Gastrocnemius medialis (tissue), 4 donors: ENCODE measurements at regions not wholly inside any gene's neighbourhood (a gene's known extent, or its start where the extent isn't known, plus 50 kb on each side); places are given as distances from the start of the nearest gene placed in this dataset.

ENCODE experiments used
- ATAC-seq, 2 donors: fragments of 150-250 bp; one replicate each; pipeline ENCODE4 v1.9.1; 2016
- DNase-seq, 2 donors: peaks; one replicate each; pipeline ENCODE4 v3.0.0-alpha.2; 2019
- H3K27ac ChIP-seq, 4 donors: fragments of 200-600 bp; sonication (generic); 1 replicate in 1 of 4; 2 replicates in 3 of 4; pipeline ENCODE4 v1.5.1; 2016 to 2018; ENCODE audit warnings: mild to moderate bottlenecking in 2 of 4, moderate library complexity in 1 of 4
- H3K27me3 ChIP-seq, 3 donors: fragments of 200-600 bp; sonication (generic) in 2 of 3; 1 replicate in 1 of 3; 2 replicates in 2 of 3; pipeline versions ENCODE4 v1.5.1 to v1.6.0; 2016 to 2019; ENCODE audit warnings: mild to moderate bottlenecking in 1 of 3, moderate library complexity in 1 of 3
- H3K36me3 ChIP-seq, 2 donors: fragments of 200-600 bp; sonication (generic) in 1 of 2; one replicate each; pipeline ENCODE4 v1.5.1; 2017 to 2018
- H3K4me1 ChIP-seq, 2 donors: fragments of 200-600 bp; sonication (generic) in 1 of 2; one replicate each; pipeline ENCODE4 v1.5.1; 2016 to 2017; ENCODE audit warnings: mild to moderate bottlenecking in 2 of 2
- H3K4me3 ChIP-seq, 4 donors: fragments of 200-600 bp; sonication (generic) in 3 of 4; 1 replicate in 1 of 4; 2 replicates in 3 of 4; pipeline ENCODE4 v1.5.1; 2016 to 2019; ENCODE audit warnings: mild to moderate bottlenecking in 2 of 4
- H3K9me3 ChIP-seq, 3 donors: fragments of 200-600 bp; sonication (generic) in 2 of 3; 1 replicate in 1 of 3; 2 replicates in 2 of 3; pipeline ENCODE4 v1.5.1; 2016 to 2019
- POLR2A ChIP-seq, 2 donors: fragments of 450-650 bp; IDR thresholded peaks; one replicate each; pipeline ENCODE4 v1.6.1; 2017; ENCODE audit warnings: antibody characterized with exemption in 2 of 2, mild to moderate bottlenecking in 2 of 2, moderate library complexity in 2 of 2
- in situ Hi-C, 4 donors: fragments of 200-750 bp; cut with MboI; loops; one replicate each; pipeline versions ENCODE4 v1.15.0 to v1.8.0; 2017; ENCODE audit warnings: low sequenced_read_pairs in 4 of 4
- intact Hi-C: fragments of 100-400 bp; cut with DNase I; formaldehyde crosslinking; loops from one replicate; pipeline ENCODE4 v1.15.1; 2023; ENCODE audit warnings: low total_unique reads
- TF ChIP-seq, protein P1 (sequence below), 5 experiments: fragments of 450-650 bp in 3 of 5; fragments of 200-600 bp in 2 of 5; sonication (generic) in 2 of 5; IDR thresholded peaks in 4 of 5; conservative IDR thresholded peaks in 1 of 5; 1 replicate in 4 of 5; 2 replicates in 1 of 5; pipeline ENCODE4 v1.5.1; 2016 to 2019; ENCODE audit warnings: antibody characterized with exemption in 5 of 5, mild to moderate bottlenecking in 3 of 5, moderate library complexity in 3 of 5

DNA sequence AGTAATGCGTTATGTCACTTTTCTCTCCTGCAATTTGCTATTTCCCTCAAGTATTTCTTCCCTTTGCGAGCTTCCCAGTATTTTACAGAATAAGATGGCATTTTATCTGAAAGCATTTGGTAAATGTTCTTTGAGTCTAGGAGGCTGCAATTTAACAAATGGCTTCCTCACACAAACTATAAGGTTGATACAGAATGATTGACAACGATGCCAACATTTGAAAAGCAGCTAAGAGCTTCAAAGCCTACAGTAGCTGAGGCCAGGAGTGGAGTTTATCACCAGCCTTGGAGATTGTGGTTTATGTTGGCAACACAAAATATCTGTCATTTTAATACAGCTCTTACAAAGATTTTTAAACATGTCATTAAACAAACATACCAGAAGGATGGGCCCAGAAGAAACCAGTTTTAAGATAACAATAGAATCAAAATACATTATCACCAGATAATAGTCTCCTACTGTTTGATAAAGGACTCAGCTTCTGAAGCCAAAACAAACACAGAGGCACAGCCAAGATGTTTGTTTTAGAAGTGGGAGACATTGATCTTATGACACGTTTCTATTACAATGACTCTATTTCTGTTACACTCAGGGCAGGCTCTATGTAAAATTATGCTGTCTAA, 711.4 kb upstream of the ACVR2A start:
- no peaks in the 10 kb centered on the region for H3K36me3 ChIP-seq
- H3K27me3 ChIP-seq: no peaks in the 10 kb centered on the region
- in situ Hi-C loops: no loop called here
- H3K4me3 ChIP-seq: no peak overlapping the region
- DNase-seq (no peak), ATAC-seq (no peak)
- H3K4me1 ChIP-seq: no peaks in the 10 kb centered on the region
- H3K27ac ChIP-seq: no peak overlapping the region
- intact Hi-C loops: no loop called here
- H3K9me3 ChIP-seq: no peaks in the 10 kb centered on the region
- TF ChIP-seq, protein P1, sequence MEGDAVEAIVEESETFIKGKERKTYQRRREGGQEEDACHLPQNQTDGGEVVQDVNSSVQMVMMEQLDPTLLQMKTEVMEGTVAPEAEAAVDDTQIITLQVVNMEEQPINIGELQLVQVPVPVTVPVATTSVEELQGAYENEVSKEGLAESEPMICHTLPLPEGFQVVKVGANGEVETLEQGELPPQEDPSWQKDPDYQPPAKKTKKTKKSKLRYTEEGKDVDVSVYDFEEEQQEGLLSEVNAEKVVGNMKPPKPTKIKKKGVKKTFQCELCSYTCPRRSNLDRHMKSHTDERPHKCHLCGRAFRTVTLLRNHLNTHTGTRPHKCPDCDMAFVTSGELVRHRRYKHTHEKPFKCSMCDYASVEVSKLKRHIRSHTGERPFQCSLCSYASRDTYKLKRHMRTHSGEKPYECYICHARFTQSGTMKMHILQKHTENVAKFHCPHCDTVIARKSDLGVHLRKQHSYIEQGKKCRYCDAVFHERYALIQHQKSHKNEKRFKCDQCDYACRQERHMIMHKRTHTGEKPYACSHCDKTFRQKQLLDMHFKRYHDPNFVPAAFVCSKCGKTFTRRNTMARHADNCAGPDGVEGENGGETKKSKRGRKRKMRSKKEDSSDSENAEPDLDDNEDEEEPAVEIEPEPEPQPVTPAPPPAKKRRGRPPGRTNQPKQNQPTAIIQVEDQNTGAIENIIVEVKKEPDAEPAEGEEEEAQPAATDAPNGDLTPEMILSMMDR (IDR thresholded peaks at IDR 0.05 in 4 of 5, conservative IDR thresholded peaks at IDR 0.05 in 1 of 5): no peak
- TF ChIP-seq POLR2A (IDR thresholded peaks at IDR 0.05): no peak

DNA sequence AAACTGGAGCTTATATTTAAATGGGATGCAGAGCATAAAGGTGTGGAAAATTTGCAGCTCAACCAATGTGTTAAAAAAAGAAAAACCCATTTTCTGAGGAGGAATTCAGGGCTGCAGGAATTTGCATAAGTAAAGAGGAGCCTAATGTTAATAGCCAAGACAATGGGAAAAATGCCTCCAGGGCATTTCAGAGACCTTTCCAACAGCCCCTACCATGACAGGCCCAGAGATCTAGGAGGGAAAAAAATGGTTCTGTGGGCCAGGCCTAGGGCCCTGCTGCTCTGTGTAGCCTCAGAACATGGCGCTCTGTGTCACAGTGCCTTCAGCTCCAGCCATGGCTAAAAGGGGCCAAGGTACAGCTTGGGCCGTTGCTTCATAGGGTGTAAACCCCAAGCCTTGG, 719.7 kb upstream of the ACVR2A start:
- H3K4me3 ChIP-seq: no peak overlapping the region
- TF ChIP-seq POLR2A (IDR thresholded peaks at IDR 0.05): no peak
- TF ChIP-seq, protein P1 (IDR thresholded peaks at IDR 0.05 in 4 of 5, conservative IDR thresholded peaks at IDR 0.05 in 1 of 5): no peak
- intact Hi-C loops: no loop called here
- DNase-seq (no peak), ATAC-seq (no peak)
- in situ Hi-C loops: no loop called here
- H3K9me3 ChIP-seq: no peaks in the 10 kb centered on the region
- H3K27me3 ChIP-seq: no peaks in the 10 kb centered on the region
- H3K36me3 ChIP-seq: no peaks in the 10 kb centered on the region
- no peak overlapping the region for H3K27ac ChIP-seq
- H3K4me1 ChIP-seq: no peaks in the 10 kb centered on the region

DNA sequence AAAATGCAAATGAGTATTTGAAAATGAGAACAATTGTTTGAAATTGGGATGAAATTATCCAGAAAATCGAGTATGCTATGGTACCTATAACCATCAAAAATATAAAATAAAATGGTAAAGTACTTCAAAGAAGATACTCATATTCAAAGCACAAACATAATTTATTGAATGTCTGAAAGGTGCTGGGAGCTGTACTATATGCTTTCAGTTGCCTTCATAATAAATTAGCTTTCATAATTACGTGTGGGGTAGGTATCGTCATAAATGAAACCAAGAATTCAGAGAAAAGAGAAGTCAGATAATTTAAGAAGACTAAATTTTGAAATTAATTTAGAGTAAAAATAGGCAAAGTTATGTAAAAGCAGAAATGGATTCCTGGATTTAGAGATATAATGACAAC, 721.9 kb upstream of the ACVR2A start:
- Histone ChIP-seq H3K4me1 (no peaks in the 10 kb centered on the region), H3K27me3 (no peaks in the 10 kb centered on the region), H3K9me3 (no peaks in the 10 kb centered on the region), H3K4me3 (no peak overlapping the region), H3K27ac (no peak overlapping the region), H3K36me3 (no peaks in the 10 kb centered on the region)
- ATAC-seq: no peak
- TF ChIP-seq, protein P1 (IDR thresholded peaks at IDR 0.05 in 4 of 5, conservative IDR thresholded peaks at IDR 0.05 in 1 of 5): no peak
- TF ChIP-seq POLR2A (IDR thresholded peaks at IDR 0.05): no peak
- DNase-seq: no peak
- intact Hi-C loops (no loop called here), in situ Hi-C loops (no loop called here)

DNA sequence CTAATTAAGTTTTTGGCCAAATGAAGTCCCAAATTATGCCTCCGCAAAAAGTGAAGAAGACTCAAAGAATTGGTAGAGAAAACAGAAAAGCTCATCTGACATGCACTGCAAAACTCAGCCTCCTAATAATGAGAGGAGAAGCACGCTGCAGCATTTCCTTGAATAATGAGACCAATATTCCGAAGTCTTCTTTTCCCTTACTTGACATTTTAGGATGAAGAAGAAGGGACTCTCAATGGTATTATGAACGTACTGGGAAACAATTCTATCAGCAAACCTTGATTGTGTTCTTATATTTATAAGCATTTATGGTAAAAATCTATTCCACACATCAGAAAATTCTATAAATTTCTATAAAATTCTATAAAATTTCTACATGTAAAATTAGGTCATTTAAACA, 733.9 kb upstream of the ACVR2A start:
- intact Hi-C loops: no loop called here
- H3K9me3 ChIP-seq: no peaks in the 10 kb centered on the region
- H3K27me3 ChIP-seq: no peaks in the 10 kb centered on the region
- DNase-seq (no peak), ATAC-seq (no peak)
- no peak overlapping the region for H3K27ac ChIP-seq
- no peaks in the 10 kb centered on the region for H3K36me3 ChIP-seq
- in situ Hi-C loops: no loop called here
- H3K4me1 ChIP-seq: no peaks in the 10 kb centered on the region
- no peak for TF ChIP-seq POLR2A (IDR thresholded peaks at IDR 0.05)
- TF ChIP-seq, protein P1 (IDR thresholded peaks at IDR 0.05 in 4 of 5, conservative IDR thresholded peaks at IDR 0.05 in 1 of 5): no peak
- no peak overlapping the region for H3K4me3 ChIP-seq

DNA sequence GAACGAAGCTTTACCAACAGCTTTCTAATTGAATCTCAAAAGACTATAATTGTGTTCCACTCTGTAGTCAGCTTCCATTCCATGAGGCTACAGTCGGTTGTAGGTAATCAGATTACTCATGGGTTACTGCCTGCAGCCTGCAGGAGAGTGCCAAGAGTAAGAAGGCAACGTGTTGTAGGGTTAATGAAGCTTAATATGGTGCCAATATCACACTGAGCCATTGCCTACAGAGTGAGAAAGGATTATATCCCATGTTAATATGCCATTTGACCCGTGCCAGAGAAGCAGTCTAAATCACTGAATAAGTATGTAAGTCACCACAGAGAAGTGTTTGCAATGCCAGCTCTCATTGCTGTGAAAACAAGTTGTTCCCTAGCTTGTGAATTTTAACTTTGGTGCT, 734.5 kb upstream of the ACVR2A start:
- DNase-seq (no peak), ATAC-seq (peak in 1 of 2 donors; percentile 82)
- H3K27ac ChIP-seq: no peak overlapping the region
- TF ChIP-seq, protein P1 (IDR thresholded peaks at IDR 0.05 in 4 of 5, conservative IDR thresholded peaks at IDR 0.05 in 1 of 5): no peak
- no peak for TF ChIP-seq POLR2A (IDR thresholded peaks at IDR 0.05)
- H3K4me1 ChIP-seq: no peaks in the 10 kb centered on the region
- in situ Hi-C loops (no loop called here), intact Hi-C loops (no loop called here)
- no peaks in the 10 kb centered on the region for H3K27me3 ChIP-seq
- no peaks in the 10 kb centered on the region for H3K36me3 ChIP-seq
- H3K9me3 ChIP-seq: no peaks in the 10 kb centered on the region
- H3K4me3 ChIP-seq: no peak overlapping the region
